Esophagus (tissue), 2 donors: ENCODE measurements at regions not wholly inside any gene's neighbourhood (a gene's known extent, or its start where the extent isn't known, plus 50 kb on each side); places are given as distances from the start of the nearest gene placed in this dataset.

Experiments
- H3K27ac ChIP-seq, 2 donors: one replicate each; pipeline ENCODE4 v1.5.1; 2013; ENCODE audit warnings: low read depth in 2 of 2, mild to moderate bottlenecking in 2 of 2, inconsistent platforms in 1 of 2, low read length in 1 of 2, moderate library complexity in 1 of 2
- H3K27me3 ChIP-seq, 2 donors: one replicate each; pipeline ENCODE4 v1.6.1; 2013; ENCODE audit warnings: low read length in 2 of 2, control low read depth in 1 of 2, mild to moderate bottlenecking in 1 of 2; ENCODE audit not compliant: insufficient read depth in 2 of 2, control insufficient read depth in 1 of 2
- H3K36me3 ChIP-seq, 2 donors: one replicate each; pipeline ENCODE4 v1.6.1; 2013; ENCODE audit warnings: low read length in 1 of 2; ENCODE audit not compliant: control insufficient read depth in 2 of 2, insufficient read depth in 2 of 2
- H3K4me1 ChIP-seq, 2 donors: one replicate each; pipeline ENCODE4 v1.6.1; 2013; ENCODE audit warnings: low read length in 1 of 2; ENCODE audit not compliant: control insufficient read depth in 2 of 2, insufficient read depth in 2 of 2
- H3K4me3 ChIP-seq, 2 donors: one replicate each; pipeline ENCODE4 v1.5.1; 2013; ENCODE audit warnings: low read length in 2 of 2, mild to moderate bottlenecking in 2 of 2, low read depth in 1 of 2, moderate library complexity in 1 of 2
- H3K9me3 ChIP-seq, 2 donors: one replicate each; pipeline ENCODE4 v1.6.1; 2013; ENCODE audit warnings: mild to moderate bottlenecking in 2 of 2, low read depth in 1 of 2, low read length in 1 of 2, moderate library complexity in 1 of 2; ENCODE audit not compliant: control insufficient read depth in 2 of 2, insufficient read depth in 1 of 2
- WGBS, 2 donors: extraction: QIAGEN DNeasy Blood & Tissue Kit; methylation state at CpG; one replicate each; pipeline ENCODE4 v1.1.7; 2013; 5-methylcytosine and 5-hydroxymethylcytosine counted together
- donor health status: healthy with polysubstance abuse.
- donor health status: Bipolar disorder and iron deficiency.

DNA sequence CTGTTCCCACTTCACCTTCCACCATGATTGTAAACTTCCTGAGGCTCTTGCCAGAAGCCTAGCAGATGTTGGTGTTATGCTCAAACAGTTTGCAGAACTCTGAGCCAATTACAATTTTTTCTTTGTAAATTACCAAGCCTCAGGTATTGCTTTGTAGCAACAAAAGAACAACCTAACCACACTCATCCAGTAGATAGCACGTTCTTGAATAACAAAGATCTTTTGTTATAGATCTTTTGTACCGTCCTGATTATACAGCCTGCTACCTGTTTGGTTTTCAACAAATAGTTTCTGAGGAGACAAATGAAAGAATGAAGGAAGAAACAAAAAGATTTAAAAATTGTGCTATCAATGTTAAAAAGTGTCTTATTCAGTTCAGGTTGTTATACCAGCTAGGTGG is 474.7 kb upstream of the ALCAM start:
- no peak overlapping the region for H3K27ac ChIP-seq
- WGBS, 2 donors, result 63 to 78% methylated on average over 2 of the region's 2 CpGs

DNA sequence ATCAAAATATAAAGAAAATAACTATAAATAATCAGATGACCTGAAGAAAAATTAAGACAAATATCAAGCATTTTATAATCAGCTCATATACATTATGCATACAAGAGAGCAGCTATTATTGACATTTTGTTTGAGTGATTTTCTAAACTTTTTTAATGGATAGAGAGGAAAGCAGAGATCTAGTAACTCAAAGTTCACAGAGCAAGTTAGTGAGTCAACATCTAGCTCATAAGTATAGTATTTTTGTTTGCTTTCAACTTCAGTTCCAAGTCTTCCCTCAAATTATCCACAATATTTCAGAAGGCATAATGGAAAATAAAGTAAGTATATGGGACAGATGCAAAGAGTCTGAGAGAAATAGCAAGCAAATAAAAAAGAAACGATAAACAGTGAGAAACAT is 470.1 kb upstream of the ALCAM start:
- H3K4me3 ChIP-seq, result no peak overlapping the region
- H3K4me1 ChIP-seq, result no peaks in the 10 kb centered on the region
- H3K36me3 ChIP-seq, result no peaks in the 10 kb centered on the region
- no peak overlapping the region for H3K27ac ChIP-seq
- H3K9me3 ChIP-seq, result no peaks in the 10 kb centered on the region
- H3K27me3 ChIP-seq, result no peaks in the 10 kb centered on the region
- 80 to 91% methylated on average over 1 of the region's 1 CpG for WGBS, 2 donors

More for the DNA sequence above, 474.7 kb upstream of the ALCAM start:
- no peaks in the 10 kb centered on the region for H3K27me3 ChIP-seq
- no peaks in the 10 kb centered on the region for H3K4me1 ChIP-seq
- H3K36me3 ChIP-seq, result no peaks in the 10 kb centered on the region
- H3K4me3 ChIP-seq, result no peak overlapping the region
- no peaks in the 10 kb centered on the region for H3K9me3 ChIP-seq

DNA sequence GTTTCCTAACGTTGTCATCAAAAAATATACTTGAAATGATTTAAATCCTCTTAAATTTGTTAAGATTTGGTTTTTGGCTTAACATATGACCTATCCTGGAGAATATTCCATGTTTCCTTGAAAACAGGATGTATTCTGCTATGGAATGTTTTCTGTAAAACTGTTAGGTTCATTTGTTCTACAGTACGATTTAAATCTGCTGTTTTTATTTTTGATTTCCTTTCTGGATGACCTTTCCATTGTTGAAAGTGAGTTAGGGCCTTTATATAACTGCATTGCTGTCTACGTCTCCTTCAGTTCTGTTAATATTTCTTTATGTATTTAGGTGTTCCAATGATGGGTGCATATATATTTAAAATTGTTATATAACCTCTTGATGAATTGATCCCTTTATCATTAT is 465.3 kb upstream of the ALCAM start:
- Histone ChIP-seq H3K36me3 (no peaks in the 10 kb centered on the region), H3K27ac (no peak overlapping the region), H3K9me3 (peaks cover 5 to 7% of the 10 kb centered on the region in 2 donors), H3K4me3 (no peak overlapping the region), H3K27me3 (no peaks in the 10 kb centered on the region), H3K4me1 (no peaks in the 10 kb centered on the region)
- 73 to 77% methylated on average over 3 of the region's 3 CpGs for WGBS, 2 donors

DNA sequence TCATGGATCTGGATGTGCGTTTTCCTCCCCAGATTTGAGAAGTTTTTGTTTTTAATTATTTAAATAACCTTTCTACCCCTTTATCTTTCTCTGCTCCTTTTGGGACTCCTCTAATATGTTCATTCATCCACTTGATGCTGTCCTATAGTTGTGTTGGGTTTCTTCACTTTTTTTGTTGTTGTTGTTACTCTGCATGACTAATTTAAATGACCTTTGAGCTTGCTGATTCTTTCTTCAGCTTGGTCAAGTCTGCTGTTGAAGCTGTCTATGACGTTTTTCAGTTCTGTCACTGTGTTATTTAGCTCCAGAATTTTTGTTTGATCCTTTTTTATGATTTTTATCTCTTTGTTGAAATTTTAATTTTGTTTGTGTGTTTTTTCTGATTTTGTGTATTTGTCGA is 463.6 kb upstream of the ALCAM start:
- Histone ChIP-seq H3K36me3 (no peaks in the 10 kb centered on the region), H3K4me3 (no peak overlapping the region), H3K27ac (no peak overlapping the region), H3K9me3 (peaks cover 7% of the 10 kb centered on the region in 2 donors), H3K27me3 (no peaks in the 10 kb centered on the region), H3K4me1 (no peaks in the 10 kb centered on the region)
- 48 to 52% methylated on average over 3 of the region's 3 CpGs for WGBS, 2 donors

DNA sequence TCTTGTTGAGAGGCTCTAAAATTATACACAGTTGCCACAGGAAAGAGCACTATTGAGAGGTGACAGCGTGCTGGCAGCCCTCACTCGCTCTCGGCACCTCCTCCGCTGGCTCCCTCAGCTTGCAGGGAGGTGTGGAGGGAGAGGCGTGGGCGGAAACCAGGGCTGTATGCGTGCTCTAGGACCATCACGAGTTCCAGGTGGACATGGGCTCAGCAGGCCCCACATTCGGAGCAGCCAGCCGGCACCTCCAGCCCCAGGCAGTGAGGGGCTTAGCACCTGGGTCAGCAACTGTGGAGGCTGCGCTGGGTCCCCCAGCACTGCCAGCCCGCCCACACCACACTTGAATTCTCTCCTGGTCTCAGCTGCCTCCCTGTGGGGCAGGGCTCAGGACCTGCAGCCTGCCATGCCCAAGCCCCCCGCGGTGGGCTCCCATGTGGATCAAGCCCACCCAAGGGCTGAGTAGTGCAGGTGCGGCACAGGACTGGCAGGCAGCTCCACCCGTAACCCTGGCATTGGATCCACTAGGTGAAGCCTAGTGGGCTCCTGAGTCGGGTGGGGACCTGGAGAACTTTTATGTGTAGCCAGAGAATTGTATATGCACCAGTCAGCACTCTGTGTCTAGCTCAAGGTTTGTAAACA is 460.6 kb upstream of the ALCAM start:
- no peaks in the 10 kb centered on the region for H3K36me3 ChIP-seq
- 89 to 91% methylated on average over 17 of the region's 17 CpGs for WGBS, 2 donors
- H3K27me3 ChIP-seq, result no peaks in the 10 kb centered on the region
- no peak overlapping the region for H3K27ac ChIP-seq
- no peak overlapping the region for H3K4me3 ChIP-seq
- no peaks in the 10 kb centered on the region for H3K4me1 ChIP-seq
- peaks cover 7% of the 10 kb centered on the region in 2 donors for H3K9me3 ChIP-seq

DNA sequence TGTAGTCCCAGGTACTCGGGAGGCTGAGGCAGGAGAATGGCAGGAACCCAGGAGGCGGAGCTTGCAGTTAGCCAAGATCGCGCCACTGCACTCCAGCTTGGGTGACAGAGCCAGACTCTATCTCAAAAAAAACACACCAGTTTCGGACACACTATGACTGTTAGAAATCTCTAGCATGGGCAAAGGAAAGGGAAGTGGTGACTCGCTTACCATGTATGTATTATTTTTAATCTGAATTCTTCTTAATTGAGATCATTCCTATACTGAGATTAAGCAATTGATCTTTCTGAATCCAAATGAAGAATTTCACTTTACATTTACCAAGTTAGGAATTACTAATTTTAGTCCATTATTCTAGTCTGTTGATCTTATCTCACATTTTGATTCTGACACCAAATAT is 459.2 kb upstream of the ALCAM start:
- H3K36me3 ChIP-seq, result no peaks in the 10 kb centered on the region
- no peak overlapping the region for H3K4me3 ChIP-seq
- no peaks in the 10 kb centered on the region for H3K4me1 ChIP-seq
- H3K27ac ChIP-seq, result no peak overlapping the region
- H3K9me3 ChIP-seq, result peaks cover 7% of the 10 kb centered on the region in 2 donors
- 77 to 88% methylated on average over 6 of the region's 6 CpGs for WGBS, 2 donors
- H3K27me3 ChIP-seq, result no peaks in the 10 kb centered on the region

DNA sequence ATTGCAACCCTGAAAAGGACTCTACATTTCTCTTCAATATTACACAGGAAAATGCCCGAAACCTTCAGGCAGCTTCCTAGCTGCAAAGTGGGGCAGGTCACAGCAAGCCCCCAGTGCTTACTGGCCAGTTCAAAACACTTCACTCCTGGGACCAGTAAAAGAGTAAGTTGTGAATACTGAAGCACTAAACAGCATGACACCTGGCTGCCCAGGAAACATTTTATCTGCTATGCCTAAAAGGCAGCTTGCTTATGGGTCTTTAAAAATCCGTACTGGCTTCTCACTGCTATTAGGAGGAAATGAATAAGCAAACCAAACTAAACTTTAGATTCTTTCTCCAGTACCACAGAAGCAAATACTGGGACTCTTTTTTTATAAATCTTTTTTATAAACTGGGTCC is 457.9 kb upstream of the ALCAM start:
- Histone ChIP-seq H3K27me3 (no peaks in the 10 kb centered on the region), H3K9me3 (peaks cover 5 to 7% of the 10 kb centered on the region in 2 donors), H3K27ac (no peak overlapping the region), H3K36me3 (no peaks in the 10 kb centered on the region), H3K4me3 (no peak overlapping the region), H3K4me1 (no peaks in the 10 kb centered on the region)
- 57 to 60% methylated on average over 2 of the region's 2 CpGs for WGBS, 2 donors

DNA sequence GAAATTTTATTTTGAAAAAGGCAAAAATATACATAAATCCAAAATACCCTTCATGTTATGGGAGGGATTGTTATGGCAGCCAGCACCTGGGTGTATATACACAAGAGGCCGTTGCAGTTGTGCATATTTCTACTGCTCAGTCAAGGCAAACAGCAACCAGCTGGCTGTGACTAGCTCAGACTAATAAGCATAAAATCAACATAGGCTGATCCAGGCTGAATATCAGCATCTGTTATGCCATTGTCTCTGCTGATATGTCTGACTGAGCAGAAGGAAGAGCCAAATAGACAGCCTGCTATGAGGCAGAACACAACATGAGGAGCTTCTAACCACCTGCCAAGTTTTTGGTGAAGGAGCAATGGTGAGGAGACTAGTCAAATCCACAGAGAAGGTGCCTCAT is 457.5 kb upstream of the ALCAM start:
- no peak overlapping the region for H3K4me3 ChIP-seq
- 14 to 19% methylated on average over 1 of the region's 1 CpG for WGBS, 2 donors
- H3K27ac ChIP-seq, result no peak overlapping the region
- H3K9me3 ChIP-seq, result peaks cover 3 to 5% of the 10 kb centered on the region in 2 donors
- H3K27me3 ChIP-seq, result no peaks in the 10 kb centered on the region
- no peaks in the 10 kb centered on the region for H3K4me1 ChIP-seq
- no peaks in the 10 kb centered on the region for H3K36me3 ChIP-seq

DNA sequence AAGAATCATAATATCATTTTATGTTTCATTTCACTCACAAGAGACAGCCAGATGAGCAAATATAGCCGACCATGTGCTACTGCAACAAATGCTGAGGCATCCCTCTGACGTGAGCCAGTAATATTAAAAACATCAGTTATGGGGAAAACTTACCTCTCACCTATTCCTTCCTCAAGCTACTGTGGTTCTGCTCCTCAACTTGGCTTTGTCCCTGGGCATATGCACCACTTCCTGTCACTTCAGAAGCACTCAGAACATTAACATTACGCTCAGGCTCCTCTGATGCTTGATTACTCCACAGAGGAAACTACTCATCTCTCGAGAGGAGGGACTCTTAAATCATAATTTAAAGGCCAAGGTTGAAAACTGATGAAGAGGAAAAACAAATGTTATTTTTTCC is 457.0 kb upstream of the ALCAM start:
- Histone ChIP-seq H3K36me3 (no peaks in the 10 kb centered on the region), H3K27ac (no peak overlapping the region), H3K9me3 (peaks cover 3 to 4% of the 10 kb centered on the region in 2 donors), H3K4me3 (no peak overlapping the region), H3K4me1 (no peaks in the 10 kb centered on the region), H3K27me3 (no peaks in the 10 kb centered on the region)
- 53 to 58% methylated on average over 4 of the region's 4 CpGs for WGBS, 2 donors

DNA sequence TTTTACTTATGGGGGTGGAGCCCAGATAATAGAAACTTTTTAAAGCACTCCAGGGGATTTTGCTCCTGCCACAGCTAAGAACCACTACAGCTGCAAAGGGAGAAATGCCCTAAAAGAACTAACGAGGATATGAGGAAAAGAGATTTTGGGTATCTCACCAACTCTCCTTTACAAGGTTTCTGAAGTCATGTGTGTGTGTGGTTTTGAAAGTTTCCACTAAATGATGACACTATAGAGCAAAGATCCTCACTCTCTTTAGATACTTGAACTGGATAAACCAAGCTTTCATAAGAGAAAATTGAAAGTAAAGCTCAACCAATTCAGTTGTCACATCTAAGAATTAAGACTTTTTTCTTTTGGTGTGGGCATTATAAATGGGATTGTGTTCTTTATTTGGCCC is 455.3 kb upstream of the ALCAM start:
- H3K4me3 ChIP-seq, result no peak overlapping the region
- H3K4me1 ChIP-seq, result no peaks in the 10 kb centered on the region
- peaks cover 0 to 3% of the 10 kb centered on the region in 2 donors for H3K9me3 ChIP-seq
- no peak overlapping the region for H3K27ac ChIP-seq
- H3K27me3 ChIP-seq, result no peaks in the 10 kb centered on the region
- no peaks in the 10 kb centered on the region for H3K36me3 ChIP-seq
- 48 to 63% methylated on average over 1 of the region's 1 CpG for WGBS, 2 donors
